Kidney epithelial cell (primary cell): ENCODE measurements at regions not wholly inside any gene's neighbourhood (a gene's known extent, or its start where the extent isn't known, plus 50 kb on each side); places are given as distances from the start of the nearest gene placed in this dataset.

Experiments used
- DNase-seq: peaks from one replicate; pipeline ENCODE4 v3.0.0-alpha.2; 2010; ENCODE audit warnings: low read depth
- H3K27me3 ChIP-seq: 2 replicates; pipeline ENCODE4 v1.6.0; 2011; ENCODE audit warnings: low read length; ENCODE audit not compliant: control insufficient read depth, insufficient read depth
- H3K36me3 ChIP-seq: 2 replicates; pipeline ENCODE4 v1.5.1; 2011; ENCODE audit warnings: low read length; ENCODE audit not compliant: control insufficient read depth, insufficient read depth
- H3K4me3 ChIP-seq: 2 replicates; pipeline ENCODE4 v1.5.1; 2011; ENCODE audit warnings: low read depth, mild to moderate bottlenecking, control low read depth, low read length
- TF ChIP-seq, protein P1 (sequence below): IDR thresholded peaks from 2 replicates; pipeline ENCODE4 v1.5.1; 2011; ENCODE audit warnings: mild to moderate bottlenecking, moderate library complexity, low read length, control low read depth, inconsistent platforms; ENCODE audit not compliant: insufficient read depth, poor library complexity, severe bottlenecking

- peak; percentile 12 for DNase-seq
- Histone ChIP-seq H3K27me3 (no peaks in the 10 kb centered on the region), H3K36me3 (no peaks in the 10 kb centered on the region), H3K4me3 (no peak overlapping the region)
- TF ChIP-seq, protein P1, sequence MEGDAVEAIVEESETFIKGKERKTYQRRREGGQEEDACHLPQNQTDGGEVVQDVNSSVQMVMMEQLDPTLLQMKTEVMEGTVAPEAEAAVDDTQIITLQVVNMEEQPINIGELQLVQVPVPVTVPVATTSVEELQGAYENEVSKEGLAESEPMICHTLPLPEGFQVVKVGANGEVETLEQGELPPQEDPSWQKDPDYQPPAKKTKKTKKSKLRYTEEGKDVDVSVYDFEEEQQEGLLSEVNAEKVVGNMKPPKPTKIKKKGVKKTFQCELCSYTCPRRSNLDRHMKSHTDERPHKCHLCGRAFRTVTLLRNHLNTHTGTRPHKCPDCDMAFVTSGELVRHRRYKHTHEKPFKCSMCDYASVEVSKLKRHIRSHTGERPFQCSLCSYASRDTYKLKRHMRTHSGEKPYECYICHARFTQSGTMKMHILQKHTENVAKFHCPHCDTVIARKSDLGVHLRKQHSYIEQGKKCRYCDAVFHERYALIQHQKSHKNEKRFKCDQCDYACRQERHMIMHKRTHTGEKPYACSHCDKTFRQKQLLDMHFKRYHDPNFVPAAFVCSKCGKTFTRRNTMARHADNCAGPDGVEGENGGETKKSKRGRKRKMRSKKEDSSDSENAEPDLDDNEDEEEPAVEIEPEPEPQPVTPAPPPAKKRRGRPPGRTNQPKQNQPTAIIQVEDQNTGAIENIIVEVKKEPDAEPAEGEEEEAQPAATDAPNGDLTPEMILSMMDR = no peak
These were observed 559.6 kb upstream of the AMOT start for GRCh38 chrX:113400193-113400704.

- no peak overlapping the region for H3K4me3 ChIP-seq
- no peaks in the 10 kb centered on the region for H3K27me3 ChIP-seq
- DNase-seq = peak; percentile 23
- no peaks in the 10 kb centered on the region for H3K36me3 ChIP-seq
- TF ChIP-seq, protein P1 = no peak
These were observed 559.0 kb upstream of the AMOT start for GRCh38 chrX:113399506-113400192.

- H3K27me3 ChIP-seq = peaks cover 2% of the 10 kb centered on the region
- TF ChIP-seq, protein P1 = no peak
- H3K36me3 ChIP-seq = no peaks in the 10 kb centered on the region
- H3K4me3 ChIP-seq = no peak overlapping the region
- DNase-seq = no peak
These were observed 551.7 kb upstream of the AMOT start for GRCh38 chrX:113392355-113392754.

- H3K27me3 ChIP-seq = peaks cover 2% of the 10 kb centered on the region
- no peaks in the 10 kb centered on the region for H3K36me3 ChIP-seq
- no peak for DNase-seq
- TF ChIP-seq, protein P1 = no peak
- H3K4me3 ChIP-seq = no peak overlapping the region
These were observed 551.2 kb upstream of the AMOT start for GRCh38 chrX:113391875-113392274.

DNA sequence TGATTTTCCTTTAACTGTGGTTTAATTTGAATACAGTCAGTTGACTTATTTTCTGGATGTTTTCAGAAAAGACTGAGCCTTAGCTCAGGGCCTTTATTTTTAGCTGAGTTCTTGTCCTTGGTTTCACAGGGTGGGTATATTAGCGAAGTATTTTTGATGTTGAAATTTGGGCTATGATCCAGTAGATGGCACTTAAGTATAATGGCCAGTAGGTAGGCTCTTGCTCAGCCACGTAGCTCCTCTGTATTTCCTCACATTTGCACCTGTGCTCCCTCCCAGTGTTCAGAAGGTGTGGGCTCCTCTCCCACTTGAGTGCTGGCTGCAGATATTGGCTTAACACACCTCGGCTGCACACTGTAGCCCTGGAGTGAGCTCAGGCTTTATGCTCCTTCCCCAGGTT, 549.9 kb upstream of the AMOT start:
- Histone ChIP-seq H3K4me3 (no peak overlapping the region), H3K27me3 (peaks cover 2% of the 10 kb centered on the region), H3K36me3 (no peaks in the 10 kb centered on the region)
- DNase-seq = no peak
- TF ChIP-seq, protein P1 = no peak

GRCh38 chrX:113389846-113390245, 549.2 kb upstream of the AMOT start:
- no peak overlapping the region for H3K4me3 ChIP-seq
- TF ChIP-seq, protein P1 = no peak
- peaks cover 2% of the 10 kb centered on the region for H3K27me3 ChIP-seq
- DNase-seq = no peak
- H3K36me3 ChIP-seq = no peaks in the 10 kb centered on the region
